Skin epidermis (tissue), 12 donors: ENCODE measurements at regions not wholly inside any gene's neighbourhood (a gene's known extent, or its start where the extent isn't known, plus 50 kb on each side); places are given as distances from the start of the nearest gene placed in this dataset.

Source experiments
- H3K27ac ChIP-seq, 21 experiments: fragments of 200-600 bp; sonication (generic) in 11 of 21; one replicate each; pipeline ENCODE4 v1.5.0; 2020; ENCODE audit warnings: mild to moderate bottlenecking in 3 of 21, inconsistent platforms in 2 of 21, moderate library complexity in 2 of 21
- H3K4me3 ChIP-seq, 7 experiments: fragments of 200-600 bp; sonication (generic) in 2 of 7; one replicate each; pipeline ENCODE4 v1.5.0; 2020; ENCODE audit warnings: inconsistent platforms in 2 of 7, mild to moderate bottlenecking in 2 of 7, moderate library complexity in 1 of 7

GRCh38 chr3:77943598-77943997 is 903.7 kb downstream of the ROBO2 start:
- H3K27ac ChIP-seq = no peak overlapping the region
- no peak overlapping the region for H3K4me3 ChIP-seq

DNA sequence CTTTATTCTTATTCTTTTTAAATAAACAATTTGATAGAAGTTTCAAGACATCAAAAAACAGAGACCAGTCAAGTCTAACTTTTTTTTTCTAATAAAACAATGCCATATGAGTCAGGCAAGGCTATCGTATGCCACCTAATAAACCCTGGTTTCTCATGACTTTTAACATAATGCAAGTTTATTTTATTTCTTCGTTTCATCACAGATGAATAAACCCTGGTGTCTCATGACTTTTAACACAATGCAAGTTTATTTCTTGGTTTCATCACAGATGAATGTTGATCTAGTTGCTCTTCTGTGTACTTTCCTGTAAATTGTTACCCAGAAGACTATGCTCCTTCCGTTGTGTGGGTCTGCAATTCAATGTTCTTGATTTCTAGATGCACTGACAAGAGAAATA is 905.4 kb downstream of the ROBO2 start:
- H3K27ac ChIP-seq = no peak overlapping the region
- H3K4me3 ChIP-seq = no peak overlapping the region

DNA sequence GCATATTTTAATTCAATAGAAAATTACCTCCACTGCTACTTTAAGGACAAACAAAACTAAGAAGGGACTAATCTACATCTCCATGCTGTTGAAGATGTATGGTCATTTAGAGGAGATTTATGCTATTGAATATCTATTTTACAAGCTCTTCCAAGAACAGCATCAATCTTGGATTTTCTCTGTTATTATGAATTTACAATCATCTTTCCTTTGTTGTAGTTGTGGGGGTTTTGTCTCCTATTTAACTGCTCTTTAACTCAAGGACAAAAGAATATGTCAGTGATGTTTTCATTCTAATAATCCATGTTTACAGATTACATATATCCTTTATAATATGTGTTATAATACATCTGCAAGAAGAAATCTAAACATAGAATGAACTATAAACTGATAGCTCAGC is 907.8 kb downstream of the ROBO2 start:
- Histone ChIP-seq H3K4me3 (no peak overlapping the region), H3K27ac (no peak overlapping the region)

DNA sequence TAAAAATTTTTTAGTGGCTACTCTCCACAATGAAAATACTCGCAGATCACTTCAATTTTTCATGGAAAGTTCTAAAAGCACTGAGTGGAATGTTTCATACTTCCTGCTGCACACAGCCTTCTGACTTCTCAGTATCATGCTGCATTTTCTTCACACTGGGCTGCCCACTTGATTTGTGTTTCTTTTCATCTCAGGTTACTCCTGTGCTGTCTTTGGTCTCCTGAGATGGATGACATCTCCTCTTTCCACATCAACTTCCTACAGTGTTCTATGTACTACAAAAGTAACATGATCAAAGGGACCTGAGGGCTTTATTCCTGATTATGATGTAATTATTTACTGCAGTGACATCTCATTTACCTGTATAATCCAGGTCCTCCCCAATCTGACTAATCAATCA is 927.7 kb downstream of the ROBO2 start:
- no peak overlapping the region for H3K4me3 ChIP-seq
- H3K27ac ChIP-seq = no peak overlapping the region

DNA sequence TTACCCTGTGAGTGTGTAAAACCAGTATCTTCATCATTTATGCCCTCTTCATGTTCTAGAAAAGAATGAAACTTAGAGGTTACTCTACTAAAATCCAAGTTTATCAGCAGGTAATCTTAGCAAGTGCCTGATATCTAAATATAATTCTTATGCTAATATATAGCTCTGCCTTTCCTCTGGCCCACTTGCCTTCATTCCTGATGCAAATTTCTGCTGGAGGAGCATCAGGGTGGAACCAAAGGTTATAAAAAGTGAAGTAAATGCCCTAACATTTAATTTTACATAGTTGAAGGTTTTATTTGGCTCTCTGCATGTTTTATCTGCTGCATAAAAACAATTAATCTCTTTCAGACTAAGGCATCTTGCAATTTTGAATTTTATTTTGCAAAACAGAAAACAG is 936.2 kb downstream of the ROBO2 start:
- H3K4me3 ChIP-seq = no peak overlapping the region
- no peak overlapping the region for H3K27ac ChIP-seq

GRCh38 chr3:78003090-78003489 is 963.2 kb downstream of the ROBO2 start:
- H3K4me3 ChIP-seq = no peak overlapping the region
- no peak overlapping the region for H3K27ac ChIP-seq

- H3K27ac ChIP-seq = no peak overlapping the region
- H3K4me3 ChIP-seq = no peak overlapping the region
Measured at GRCh38 chr3:78004571-78004970, 964.7 kb downstream of the ROBO2 start.

DNA sequence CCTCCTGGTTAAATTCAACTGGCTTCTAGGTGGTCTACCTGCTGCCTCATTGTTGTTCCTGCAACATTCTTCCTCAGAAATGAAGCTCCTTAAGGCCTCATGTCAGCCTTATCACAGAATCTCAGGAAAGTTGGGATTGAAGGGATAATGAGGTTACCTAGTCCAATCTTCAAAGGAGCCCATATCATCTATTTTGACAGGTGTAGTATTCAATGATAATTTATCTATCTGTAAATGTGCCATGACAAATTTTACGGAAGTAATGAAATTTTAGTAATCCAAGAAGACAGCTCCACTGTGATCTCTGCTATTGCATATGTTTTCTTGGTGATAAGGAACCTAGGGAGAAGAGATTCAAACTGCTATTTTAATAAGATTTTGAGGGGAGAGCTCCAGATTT is 973.8 kb downstream of the ROBO2 start:
- Histone ChIP-seq H3K27ac (no peak overlapping the region), H3K4me3 (no peak overlapping the region)

DNA sequence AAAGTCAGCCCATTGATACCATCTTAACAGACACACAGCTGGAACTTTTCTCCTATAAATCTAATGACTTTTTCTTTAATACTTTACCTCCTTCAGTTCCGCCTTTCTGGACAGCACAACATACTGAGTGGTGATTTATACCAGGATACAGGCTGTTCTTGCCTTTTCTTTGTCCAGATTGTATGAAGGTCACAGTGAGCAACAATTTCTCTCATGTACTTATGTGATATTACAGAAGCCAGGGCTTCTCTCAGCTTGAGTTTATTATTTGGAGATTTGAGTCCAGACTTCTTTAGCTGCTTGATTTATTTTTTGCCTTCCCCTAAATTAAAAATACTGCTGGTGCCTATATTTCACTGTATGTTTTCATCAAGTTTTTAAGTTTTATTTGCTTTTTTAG is 976.0 kb downstream of the ROBO2 start:
- H3K27ac ChIP-seq = no peak overlapping the region
- no peak overlapping the region for H3K4me3 ChIP-seq

GRCh38 chr3:78021710-78022109 is 981.8 kb downstream of the ROBO2 start:
- H3K27ac ChIP-seq = no peak overlapping the region
- H3K4me3 ChIP-seq = no peak overlapping the region

GRCh38 chr3:78022232-78022631 is 982.3 kb downstream of the ROBO2 start:
- Histone ChIP-seq H3K4me3 (no peak overlapping the region), H3K27ac (no peak overlapping the region)

- no peak overlapping the region for H3K4me3 ChIP-seq
- H3K27ac ChIP-seq = no peak overlapping the region
Measured at GRCh38 chr3:78023257-78023656, 983.4 kb downstream of the ROBO2 start.

DNA sequence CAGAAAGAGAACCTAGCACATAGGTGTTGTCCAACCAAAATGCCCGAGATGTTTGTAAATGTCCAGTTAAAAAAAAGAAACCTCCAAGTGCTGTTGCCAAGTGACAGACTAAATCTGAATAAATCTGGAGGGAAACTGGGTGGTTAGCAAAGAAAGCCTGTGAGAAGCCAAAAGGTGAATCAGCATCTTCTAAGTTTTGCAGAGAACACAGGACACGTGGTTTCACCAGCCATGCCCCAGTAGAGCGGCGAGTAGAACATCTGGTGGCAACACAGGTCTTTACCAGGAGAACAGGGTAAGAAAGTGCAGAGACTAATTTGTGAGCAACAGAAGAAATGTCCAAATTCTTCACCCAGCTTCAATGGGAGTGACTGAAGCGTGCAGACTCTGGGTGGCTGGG is 986.0 kb downstream of the ROBO2 start:
- Histone ChIP-seq H3K27ac (no peak overlapping the region), H3K4me3 (no peak overlapping the region)

- no peak overlapping the region for H3K4me3 ChIP-seq
- H3K27ac ChIP-seq = no peak overlapping the region
Measured at GRCh38 chr3:78026318-78026828, 986.5 kb downstream of the ROBO2 start.

- no peak overlapping the region for H3K27ac ChIP-seq
- H3K4me3 ChIP-seq = no peak overlapping the region
Measured at GRCh38 chr3:78029775-78030174, 989.9 kb downstream of the ROBO2 start.

DNA sequence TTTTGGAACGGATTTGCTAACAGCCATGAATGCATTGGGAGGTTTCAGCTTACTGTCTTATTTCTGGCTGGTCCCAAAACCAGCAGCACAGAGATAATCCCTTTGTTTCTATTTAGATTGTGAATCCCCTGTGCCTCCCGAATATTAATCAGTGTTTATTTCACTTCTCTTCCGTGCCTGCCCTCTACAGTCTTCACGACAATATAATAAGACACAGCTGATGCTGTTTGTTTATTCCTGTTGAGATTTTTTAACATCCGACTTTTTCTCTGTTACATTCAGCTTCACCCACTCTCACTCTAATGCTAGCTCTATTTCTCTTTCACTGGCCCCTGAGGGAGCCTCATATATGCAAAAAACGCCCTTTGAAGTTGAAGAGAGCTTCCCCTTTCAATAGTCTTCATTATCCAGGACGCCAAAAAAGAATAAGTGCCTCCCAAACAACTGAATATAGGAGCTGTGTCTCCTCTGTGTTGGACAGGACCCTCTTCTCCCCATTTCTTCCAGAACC is 995.3 kb downstream of the ROBO2 start:
- H3K27ac ChIP-seq = peak overlapping the region in 4 of 21 experiments; percentile 2 to 19 (median 11)
- H3K4me3 ChIP-seq = no peak overlapping the region

- no peak overlapping the region for H3K27ac ChIP-seq
- no peak overlapping the region for H3K4me3 ChIP-seq
Measured at GRCh38 chr3:78041486-78041885, 1001.6 kb downstream of the ROBO2 start.

- Histone ChIP-seq H3K4me3 (no peak overlapping the region), H3K27ac (no peak overlapping the region)
Measured at GRCh38 chr3:78046566-78046965, 1006.7 kb downstream of the ROBO2 start.

DNA sequence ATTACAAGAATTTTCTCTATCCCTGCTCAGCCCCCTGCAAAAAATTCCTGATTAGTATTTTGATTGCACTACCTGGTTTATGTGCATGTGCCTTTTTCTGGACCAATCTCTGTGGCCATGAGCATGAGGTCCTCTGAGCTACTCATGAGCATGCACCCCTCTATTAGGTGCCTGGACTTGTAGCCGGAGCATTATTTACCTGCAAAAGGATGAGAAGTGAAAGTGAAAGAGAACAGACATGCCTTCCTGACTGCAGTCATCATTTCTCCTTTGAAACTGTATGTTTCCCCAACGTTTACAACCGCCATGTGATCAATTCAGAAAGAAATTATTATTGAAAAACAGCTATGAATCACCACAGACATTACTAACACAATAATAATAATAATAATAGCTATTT is 1008.8 kb downstream of the ROBO2 start:
- no peak overlapping the region for H3K4me3 ChIP-seq
- H3K27ac ChIP-seq = no peak overlapping the region

DNA sequence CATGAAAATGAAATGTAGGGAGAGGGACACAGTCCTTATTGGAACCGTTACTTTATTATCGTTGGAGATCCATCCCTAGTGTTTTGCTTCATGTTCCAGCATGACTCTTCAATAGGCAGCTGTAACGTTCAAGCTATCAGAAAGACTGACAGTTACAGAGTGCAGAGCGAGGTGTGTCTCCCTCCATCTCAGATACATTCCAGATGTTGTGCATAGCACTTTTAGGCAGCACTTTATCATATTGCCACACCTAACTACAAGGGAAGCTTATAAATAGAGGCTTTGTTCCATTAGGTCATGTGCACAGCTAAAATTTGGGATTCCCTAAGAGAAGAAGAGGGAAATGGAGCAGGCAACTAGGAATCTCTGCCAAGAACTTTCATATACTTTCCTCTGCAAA is 1009.6 kb downstream of the ROBO2 start:
- Histone ChIP-seq H3K27ac (no peak overlapping the region), H3K4me3 (no peak overlapping the region)

- no peak overlapping the region for H3K27ac ChIP-seq
- no peak overlapping the region for H3K4me3 ChIP-seq
Measured at GRCh38 chr3:78050276-78051065, 1010.6 kb downstream of the ROBO2 start.

GRCh38 chr3:78052746-78053145 is 1012.8 kb downstream of the ROBO2 start:
- H3K27ac ChIP-seq = no peak overlapping the region
- no peak overlapping the region for H3K4me3 ChIP-seq
